ENCODE measurements at regions not wholly inside any gene's neighbourhood (a gene's known extent, or its start where the extent isn't known, plus 50 kb on each side); places are given as distances from the start of the nearest gene placed in this dataset.
"Not testable (repeated sequence)": the region's sequence is repeated elsewhere in the genome, so short reads cannot be mapped to it uniquely, and the experiment has no call there.

GRCh38 chr2:89797320-89798038 is 1106.0 kb downstream of the RPIA start:
- DNase-seq (ENCODE audit: low spot score), result no peak

DNA sequence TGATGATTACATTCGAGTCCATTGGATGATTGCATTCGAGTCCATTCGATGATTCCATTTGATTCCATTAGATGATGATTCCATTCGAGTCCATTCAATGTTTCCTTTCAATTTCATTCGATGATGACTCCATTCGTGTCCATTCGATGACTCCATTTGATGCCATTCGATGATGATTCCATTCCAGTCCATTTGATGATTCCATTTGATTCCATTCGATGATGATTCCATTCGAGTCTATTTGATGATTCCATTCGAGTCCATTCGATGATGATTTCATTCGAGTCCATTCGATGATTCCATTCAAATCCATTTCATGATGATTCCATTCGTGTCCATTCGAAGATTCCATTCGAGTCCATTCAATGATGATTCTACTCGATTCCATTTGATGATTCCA is 1109.7 kb downstream of the RPIA start:
- not testable (repeated sequence) for DNase-seq (ENCODE audit: low spot score)

DNA sequence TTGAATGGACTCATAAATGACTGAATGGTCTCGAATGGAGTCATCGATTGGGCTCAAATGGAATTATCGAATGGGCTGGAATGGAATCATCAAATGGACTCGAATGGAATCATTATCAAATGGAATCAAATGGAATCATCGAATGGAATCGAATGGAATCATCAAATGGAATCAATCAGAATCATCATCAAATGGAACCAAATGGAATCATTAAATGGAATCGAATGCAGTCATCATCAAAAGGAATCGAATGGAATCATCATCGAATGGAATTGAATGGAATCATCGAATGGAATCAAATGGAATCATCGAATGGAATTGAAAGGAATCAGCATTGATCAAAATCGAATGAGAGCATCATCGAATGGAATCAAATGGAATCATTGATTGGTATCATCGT is 1114.9 kb downstream of the RPIA start:
- not testable (repeated sequence) for DNase-seq (ENCODE audit: low spot score)

DNA sequence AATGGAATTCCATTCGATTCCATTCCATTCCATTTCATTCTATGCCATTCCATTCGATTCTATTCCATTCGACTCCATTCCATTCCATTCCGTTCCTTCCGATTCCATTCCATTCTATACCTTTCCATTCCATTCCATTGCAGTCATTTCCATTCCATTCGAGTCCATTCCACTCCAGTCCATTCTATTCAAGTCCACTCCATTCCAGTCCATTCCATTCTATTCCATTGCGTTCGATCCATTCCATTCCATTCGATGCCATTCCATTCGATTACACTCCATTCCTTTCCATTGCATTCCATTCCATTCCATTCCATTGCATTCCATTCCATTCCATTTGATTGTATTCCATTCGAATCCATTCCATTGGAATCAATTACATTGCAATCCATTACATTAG is 1119.8 kb downstream of the RPIA start:
- no peak for DNase-seq (ENCODE audit: low spot score)

- not testable (repeated sequence) for DNase-seq (ENCODE audit: low spot score)
Observed at GRCh38 chr2:89811910-89812309, 1120.4 kb downstream of the RPIA start.

DNA sequence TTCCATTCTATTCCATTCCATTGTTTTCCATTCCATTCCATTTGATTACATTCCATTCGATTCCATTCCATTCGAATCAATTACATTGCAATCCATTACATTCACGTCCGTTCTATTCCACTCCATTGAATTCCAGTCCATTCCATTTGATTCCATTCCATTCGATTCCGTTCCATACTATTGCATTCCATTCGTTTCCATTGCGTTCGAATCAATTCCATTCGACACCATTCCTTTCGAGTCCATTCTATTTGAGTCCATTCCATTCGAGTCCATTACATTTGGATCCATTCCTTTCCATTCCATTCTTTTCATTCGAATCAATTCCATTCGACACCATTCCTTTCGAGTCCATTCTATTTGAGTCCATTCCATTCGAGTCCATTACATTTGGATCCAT is 1122.9 kb downstream of the RPIA start:
- not testable (repeated sequence) for DNase-seq (ENCODE audit: low spot score)

GRCh38 chr2:89818873-89819272 is 1127.4 kb downstream of the RPIA start:
- no peak for DNase-seq (ENCODE audit: low spot score)

- DNase-seq (ENCODE audit: low spot score), result no peak
Observed at GRCh38 chr2:89819809-89820208, 1128.3 kb downstream of the RPIA start.

- no peak for DNase-seq (ENCODE audit: low spot score)
Observed at GRCh38 chr2:89820248-89820647, 1128.8 kb downstream of the RPIA start.

- DNase-seq (ENCODE audit: low spot score), result no peak
Observed at GRCh38 chr2:89821455-89821945, 1130.0 kb downstream of the RPIA start.

GRCh38 chr2:89822342-89822741 is 1130.9 kb downstream of the RPIA start:
- not testable (repeated sequence) for DNase-seq (ENCODE audit: low spot score)

DNA sequence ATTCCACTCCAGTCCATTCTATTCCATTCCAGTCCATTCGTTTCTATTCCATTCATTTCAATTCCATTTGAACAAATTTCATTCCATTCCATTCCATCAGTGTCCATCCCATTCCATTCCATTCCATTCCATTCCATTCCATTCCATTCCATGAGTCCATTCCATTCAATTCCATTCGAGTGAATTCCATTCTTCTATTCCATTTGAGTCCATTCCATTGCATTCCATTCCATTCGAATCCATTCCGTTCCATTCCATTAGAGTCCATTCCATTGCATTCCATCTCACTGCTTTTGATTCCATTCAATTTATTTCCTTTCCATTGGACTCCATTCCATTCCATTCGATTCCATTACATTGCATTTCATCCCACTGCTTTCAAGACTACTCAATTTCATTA is 1132.1 kb downstream of the RPIA start:
- no peak for DNase-seq (ENCODE audit: low spot score)

- no peak for DNase-seq (ENCODE audit: low spot score)
Observed at GRCh38 chr2:89825034-89825433, 1133.6 kb downstream of the RPIA start.

DNA sequence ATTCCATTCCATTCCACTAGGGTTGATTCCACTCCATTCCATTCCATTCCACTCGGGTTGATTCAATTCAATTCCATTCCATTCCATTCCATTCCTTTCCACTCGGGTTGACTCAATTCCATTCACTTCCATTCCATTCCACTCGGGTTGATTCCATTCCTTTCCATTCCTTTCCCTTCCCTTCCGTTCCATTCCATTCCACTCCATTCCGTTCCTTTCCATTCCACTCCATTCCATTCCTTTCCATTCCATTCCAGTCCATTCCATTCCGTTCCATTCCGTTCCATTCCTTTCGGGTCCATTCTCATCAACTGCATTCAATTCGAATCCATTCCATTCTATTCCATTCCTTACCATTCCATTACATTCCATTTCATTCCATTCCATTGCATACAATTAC is 1135.3 kb downstream of the RPIA start:
- not testable (repeated sequence) for DNase-seq (ENCODE audit: low spot score)

- not testable (repeated sequence) for DNase-seq (ENCODE audit: low spot score)
Observed at GRCh38 chr2:89827829-89828228, 1136.4 kb downstream of the RPIA start.

GRCh38 chr2:89828416-89828815 is 1136.9 kb downstream of the RPIA start:
- not testable (repeated sequence) for DNase-seq (ENCODE audit: low spot score)

GRCh38 chr2:89828961-89829631 is 1137.6 kb downstream of the RPIA start:
- DNase-seq (ENCODE audit: low spot score), result not testable (repeated sequence)

GRCh38 chr2:89829828-89830227 is 1138.4 kb downstream of the RPIA start:
- no peak for DNase-seq (ENCODE audit: low spot score)

- DNase-seq (ENCODE audit: low spot score), result not testable (repeated sequence)
Observed at GRCh38 chr2:89830341-89831218, 1139.1 kb downstream of the RPIA start.

DNA sequence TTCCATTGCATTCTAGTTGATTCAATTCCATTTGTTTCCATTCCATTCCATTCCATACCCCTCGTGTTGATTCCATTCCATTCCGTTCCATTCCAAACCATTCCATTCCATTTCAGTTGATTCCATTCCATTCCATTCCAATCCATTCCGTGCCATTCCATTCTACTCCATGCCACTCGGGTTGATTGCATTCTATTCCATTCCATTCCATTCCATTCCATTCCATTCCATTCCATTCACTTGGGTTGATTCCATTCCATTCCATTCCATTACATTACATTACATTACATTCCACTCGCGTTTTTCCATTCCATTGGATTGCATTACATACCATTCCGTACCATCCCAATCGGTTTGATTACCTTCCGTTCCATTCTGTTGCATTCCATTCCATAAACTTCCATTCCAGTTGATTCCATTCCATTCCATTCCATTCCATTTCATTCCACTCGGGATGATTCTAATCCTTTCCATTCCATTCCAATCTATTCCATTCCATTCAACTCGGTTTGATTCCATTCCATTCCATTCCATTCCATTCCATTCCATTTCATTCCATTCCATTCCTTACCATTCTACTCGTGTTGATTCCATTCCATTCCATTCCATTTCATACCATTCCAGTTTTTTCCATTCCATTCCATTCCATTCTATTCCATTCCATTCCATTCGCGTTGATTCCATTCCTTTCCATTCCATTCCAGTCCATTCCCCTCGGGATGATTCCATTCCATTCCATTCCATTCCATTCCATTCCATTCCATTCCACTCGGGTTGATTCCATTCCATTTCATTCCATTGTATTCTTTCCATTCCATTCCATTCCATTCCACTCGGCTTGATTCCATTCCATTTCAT is 1140.4 kb downstream of the RPIA start:
- DNase-seq (ENCODE audit: low spot score), result no peak

DNA sequence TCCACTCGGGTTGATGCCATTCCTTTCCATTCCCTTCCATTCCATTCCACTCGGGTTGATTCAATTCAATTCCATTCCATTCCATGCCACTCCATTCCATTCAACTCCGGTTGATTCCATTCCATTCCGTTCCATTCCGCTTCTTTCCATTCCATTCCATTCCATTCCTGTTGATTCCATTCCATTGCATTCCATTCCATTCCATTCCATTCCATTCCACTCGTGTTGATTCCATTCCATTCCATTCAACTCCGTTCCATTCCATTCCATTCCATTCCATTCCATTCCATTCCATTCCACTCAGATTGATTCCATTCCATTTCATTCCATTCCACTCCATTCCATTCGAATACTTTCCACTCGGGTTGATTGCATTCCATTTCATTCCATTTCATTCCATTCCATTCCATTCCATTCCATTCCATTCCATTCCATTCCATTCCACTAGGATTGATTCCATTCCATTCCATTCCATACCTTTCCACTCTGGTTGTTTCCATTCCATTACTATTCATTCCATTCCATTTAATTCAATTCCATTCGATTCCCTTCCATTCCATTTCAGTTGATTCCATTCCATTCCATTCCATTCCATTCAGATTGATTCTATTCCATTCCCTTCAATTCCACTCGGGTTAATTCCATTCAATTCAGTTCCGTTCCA is 1141.8 kb downstream of the RPIA start:
- no peak for DNase-seq (ENCODE audit: low spot score)

Data from SW480 (cell line).